Kidney (tissue), 13 donors: ENCODE measurements at regions not wholly inside any gene's neighbourhood (a gene's known extent, or its start where the extent isn't known, plus 50 kb on each side); places are given as distances from the start of the nearest gene placed in this dataset.

Experiments used
- DNase-seq, 5 donors: peaks; one replicate each; pipeline ENCODE4 v3.0.0-alpha.2; 2013 to 2020
- FAIRE-seq: peaks from 2 replicates; lab custom pipeline; 2012; peaks lifted over from hg19 to GRCh38; lab: Jason Lieb, UNC
- H3K27ac ChIP-seq, 2 donors: one replicate each; pipeline ENCODE4 v1.7.0; 2013; ENCODE audit warnings: low read depth in 2 of 2, low read length in 2 of 2, inconsistent platforms in 1 of 2
- H3K27me3 ChIP-seq: one replicate; pipeline ENCODE4 v1.7.1; 2013; ENCODE audit warnings: low read length, inconsistent platforms; ENCODE audit not compliant: control insufficient read depth, insufficient read depth
- H3K36me3 ChIP-seq, 3 donors: one replicate each; pipeline versions ENCODE4 v1.7.0 to v1.7.1; 2013; ENCODE audit warnings: low read length in 3 of 3, control low read depth in 1 of 3, inconsistent platforms in 1 of 3; ENCODE audit not compliant: insufficient read depth in 3 of 3, control insufficient read depth in 2 of 3
- H3K4me1 ChIP-seq, 3 donors: one replicate each; pipeline versions ENCODE4 v1.7.0 to v1.7.1; 2013; ENCODE audit warnings: low read length in 3 of 3, inconsistent platforms in 1 of 3, low read depth in 1 of 3; ENCODE audit not compliant: control insufficient read depth in 2 of 3, insufficient read depth in 2 of 3
- H3K4me3 ChIP-seq, 3 donors: one replicate each; pipeline versions ENCODE4 v1.7.0 to v1.8.1; 2013; ENCODE audit warnings: low read length in 3 of 3, control low read depth in 1 of 3, inconsistent platforms in 1 of 3
- H3K9ac ChIP-seq, 3 donors: one replicate each; pipeline versions ENCODE4 v1.7.0 to v1.7.1; 2013; ENCODE audit warnings: low read length in 3 of 3, control low read depth in 1 of 3, inconsistent platforms in 1 of 3
- H3K9me3 ChIP-seq, 3 donors: one replicate each; pipeline versions ENCODE4 v1.7.0 to v1.7.1; 2013; ENCODE audit warnings: low read length in 3 of 3, control low read depth in 1 of 3, inconsistent platforms in 1 of 3; ENCODE audit not compliant: control insufficient read depth in 2 of 3, insufficient read depth in 1 of 3
- CTCF ChIP-seq: IDR thresholded peaks from 3 replicates; pipeline ENCODE4 v1.5.1; 2012; ENCODE audit warnings: mild to moderate bottlenecking, moderate library complexity, borderline replicate concordance; ENCODE audit not compliant: insufficient read depth; ENCODE audit errors: extremely low read depth
- intact Hi-C: fragments of 100-400 bp; cut with DNase I; formaldehyde crosslinking; loops from one replicate; pipeline ENCODE4 v1.11.1; 2022
- donor health status: control.
- donor health status: control.
- donor health status: control.
- donor health status: control.
- donor health status: control.
- donor health status: DM: yes; HTN: yes; CAD: no.
- donor health status: Normal renal cell carcinoma (clear cell type).

GRCh38 chr4:185920171-185920570, 108.2 kb upstream of the SORBS2 start:
- no peak for FAIRE-seq
- Histone ChIP-seq H3K4me1 (no peaks in the 10 kb centered on the region), H3K27ac (no peak overlapping the region), H3K36me3 (no peaks in the 10 kb centered on the region), H3K9me3 (no peaks in the 10 kb centered on the region), H3K4me3 (no peak overlapping the region), H3K9ac (no peak overlapping the region), H3K27me3 (no peaks in the 10 kb centered on the region)
- no peak for TF ChIP-seq CTCF
- DNase-seq = peak in 3 of 5 donors; percentile 18 to 55 (median 54)
- intact Hi-C loops = no loop called here

- intact Hi-C loops = no loop called here
- TF ChIP-seq CTCF = no peak
- FAIRE-seq = no peak
Measured at GRCh38 chr4:185920691-185921260, 108.8 kb upstream of the SORBS2 start.

GRCh38 chr4:185921583-185922555, 109.9 kb upstream of the SORBS2 start:
- H3K4me1 ChIP-seq = no peaks in the 10 kb centered on the region
- H3K9ac ChIP-seq = no peak overlapping the region
- no peaks in the 10 kb centered on the region for H3K36me3 ChIP-seq
- FAIRE-seq = no peak
- DNase-seq = no peak
- no peaks in the 10 kb centered on the region for H3K9me3 ChIP-seq
- TF ChIP-seq CTCF = no peak
- intact Hi-C loops = no loop called here
- no peaks in the 10 kb centered on the region for H3K27me3 ChIP-seq
- H3K27ac ChIP-seq = no peak overlapping the region
- H3K4me3 ChIP-seq = no peak overlapping the region

More at GRCh38 chr4:185920691-185921260, 108.8 kb upstream of the SORBS2 start:
- no peak overlapping the region for H3K9ac ChIP-seq
- H3K27ac ChIP-seq = no peak overlapping the region
- no peaks in the 10 kb centered on the region for H3K9me3 ChIP-seq
- no peaks in the 10 kb centered on the region for H3K27me3 ChIP-seq
- no peaks in the 10 kb centered on the region for H3K4me1 ChIP-seq
- no peak for DNase-seq
- no peaks in the 10 kb centered on the region for H3K36me3 ChIP-seq
- no peak overlapping the region for H3K4me3 ChIP-seq
